Right ventricle myocardium inferior (tissue), 1 donor: ENCODE measurements at regions not wholly inside any gene's neighbourhood (a gene's known extent, or its start where the extent isn't known, plus 50 kb on each side); places are given as distances from the start of the nearest gene placed in this dataset.
A peak's percentile ranks its signal among the peaks of the same experiment; 100 is the strongest.
"Not testable (repeated sequence)": the region's sequence is repeated elsewhere in the genome, so short reads cannot be mapped to it uniquely, and the experiment has no call there.

Experiments used
- ATAC-seq: fragments of 200-7000 bp; cut with Tn5 transposase; one replicate; pipeline ENCODE4 v1.9.1; 2020; ENCODE audit warnings: mild to moderate bottlenecking, moderate library complexity
- DNase-seq: peaks from one replicate; pipeline ENCODE4 v3.0.0; 2021; ENCODE audit errors: missing footprints
- intact Hi-C: fragments of 100-400 bp; cut with DNase I; formaldehyde crosslinking; loops from one replicate; pipeline ENCODE4 v1.11.0; 2022
- donor health status: DM: no; HTN: yes; CAD: no; lungs with severe emphysema.

GRCh38 chr1:171397851-171398469 is 84.0 kb downstream of the FMO4 start:
- intact Hi-C loops: no loop called here
- DNase-seq (no peak), ATAC-seq (no peak)

GRCh38 chr1:171403393-171403792 is 81.9 kb upstream of the PRRC2C start:
- intact Hi-C loops: no loop called here
- ATAC-seq: no peak

GRCh38 chr1:171405391-171405714 is 80.0 kb upstream of the PRRC2C start:
- ATAC-seq (no peak), DNase-seq (no peak)
- intact Hi-C loops: no loop called here

More at GRCh38 chr1:171403393-171403792, 81.9 kb upstream of the PRRC2C start:
- no peak for DNase-seq

GRCh38 chr1:171413557-171413956 is 71.8 kb upstream of the PRRC2C start:
- DNase-seq, intact Hi-C loops: not testable (repeated sequence)

GRCh38 chr1:171418546-171418945 is 66.8 kb upstream of the PRRC2C start:
- intact Hi-C loops: no loop called here
- DNase-seq: no peak
- ATAC-seq: no peak

More at GRCh38 chr1:171413557-171413956, 71.8 kb upstream of the PRRC2C start:
- ATAC-seq: not testable (repeated sequence)

- intact Hi-C loops: no loop called here
- ATAC-seq (no peak), DNase-seq (no peak)
These were observed 64.5 kb upstream of the PRRC2C start for GRCh38 chr1:171420810-171421209.

- DNase-seq (no peak), ATAC-seq (no peak)
- intact Hi-C loops: no loop called here
These were observed 63.8 kb upstream of the PRRC2C start for GRCh38 chr1:171421413-171422020.

GRCh38 chr1:171422511-171422910 is 62.8 kb upstream of the PRRC2C start:
- no peak for ATAC-seq
- intact Hi-C loops: no loop called here
- DNase-seq: no peak

GRCh38 chr1:171424494-171424893 is 60.8 kb upstream of the PRRC2C start:
- ATAC-seq (no peak), DNase-seq (no peak)
- intact Hi-C loops: no loop called here

GRCh38 chr1:171426645-171427044 is 58.7 kb upstream of the PRRC2C start:
- intact Hi-C loops: no loop called here
- ATAC-seq (no peak), DNase-seq (no peak)

- no peak for DNase-seq
- no peak for ATAC-seq
- intact Hi-C loops: no loop called here
These were observed 57.4 kb upstream of the PRRC2C start for GRCh38 chr1:171427852-171428471.

GRCh38 chr1:171429137-171429536 is 56.2 kb upstream of the PRRC2C start:
- intact Hi-C loops: no loop called here

GRCh38 chr1:171431994-171432393 is 53.3 kb upstream of the PRRC2C start:
- ATAC-seq: no peak
- intact Hi-C loops: no loop called here
- no peak for DNase-seq

More at GRCh38 chr1:171429137-171429536, 56.2 kb upstream of the PRRC2C start:
- no peak for ATAC-seq
- no peak for DNase-seq

GRCh38 chr1:171432473-171432872 is 52.9 kb upstream of the PRRC2C start:
- intact Hi-C loops: no loop called here

GRCh38 chr1:171433451-171433850 is 51.9 kb upstream of the PRRC2C start:
- intact Hi-C loops: no loop called here
- no peak for ATAC-seq
- no peak for DNase-seq

More at GRCh38 chr1:171432473-171432872, 52.9 kb upstream of the PRRC2C start:
- DNase-seq: no peak
- ATAC-seq: no peak

- intact Hi-C loops: no loop called here
- DNase-seq (no peak), ATAC-seq (peak; percentile 81)
These were observed 50.5 kb upstream of the PRRC2C start for GRCh38 chr1:171434717-171435346.
